H7 (cell line): ENCODE measurements at regions not wholly inside any gene's neighbourhood (a gene's known extent, or its start where the extent isn't known, plus 50 kb on each side); places are given as distances from the start of the nearest gene placed in this dataset.
A peak's percentile ranks its signal among the peaks of the same experiment; 100 is the strongest.

Experiments used
- DNase-seq: peaks from one replicate; pipeline ENCODE4 v3.0.0; 2012
- H3K27me3 ChIP-seq: 2 replicates; pipeline ENCODE4 v1.6.0; 2011; ENCODE audit warnings: mild to moderate bottlenecking, low read length; ENCODE audit not compliant: control insufficient read depth, insufficient read depth
- H3K36me3 ChIP-seq: replicated peaks from 2 replicates; pipeline ENCODE4 v1.5.1; 2011; ENCODE audit warnings: low read length; ENCODE audit not compliant: control insufficient read depth, insufficient read depth
- H3K4me3 ChIP-seq: 2 replicates; pipeline ENCODE4 v1.5.1; 2011; ENCODE audit warnings: low read depth, mild to moderate bottlenecking, control low read depth, low read length, moderate library complexity; ENCODE audit not compliant: insufficient read depth

GRCh38 chr1:87262688-87263087 lies 66.0 kb upstream of the LMO4 start:
- no peak for DNase-seq
- Histone ChIP-seq H3K4me3 (no peak overlapping the region), H3K36me3 (no peaks in the 10 kb centered on the region), H3K27me3 (no peaks in the 10 kb centered on the region)

GRCh38 chr1:87263281-87263680 lies 65.4 kb upstream of the LMO4 start:
- Histone ChIP-seq H3K27me3 (no peaks in the 10 kb centered on the region), H3K4me3 (no peak overlapping the region), H3K36me3 (no peaks in the 10 kb centered on the region)
- DNase-seq, result no peak

DNA sequence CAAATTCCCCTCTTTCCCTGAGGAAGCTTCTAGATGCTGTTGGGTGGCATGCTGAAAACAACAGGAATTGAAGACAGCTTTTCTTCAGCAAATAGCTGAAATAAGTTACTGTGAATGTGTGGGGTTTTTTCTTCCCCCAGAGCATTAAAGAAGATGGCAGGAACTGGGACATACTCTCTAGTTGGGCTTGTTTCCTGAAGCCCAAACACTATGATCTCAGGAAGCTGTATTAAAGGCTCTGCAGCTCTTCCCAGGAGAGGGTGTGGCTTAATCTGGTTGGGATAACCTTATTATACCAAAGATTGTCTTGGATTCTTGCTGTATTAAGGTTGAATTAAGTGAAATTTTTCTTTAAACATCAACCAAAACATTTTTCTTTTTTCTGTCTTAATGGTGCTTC lies 64.9 kb upstream of the LMO4 start:
- Histone ChIP-seq H3K27me3 (no peaks in the 10 kb centered on the region), H3K36me3 (no peaks in the 10 kb centered on the region), H3K4me3 (no peak overlapping the region)
- DNase-seq, result no peak

DNA sequence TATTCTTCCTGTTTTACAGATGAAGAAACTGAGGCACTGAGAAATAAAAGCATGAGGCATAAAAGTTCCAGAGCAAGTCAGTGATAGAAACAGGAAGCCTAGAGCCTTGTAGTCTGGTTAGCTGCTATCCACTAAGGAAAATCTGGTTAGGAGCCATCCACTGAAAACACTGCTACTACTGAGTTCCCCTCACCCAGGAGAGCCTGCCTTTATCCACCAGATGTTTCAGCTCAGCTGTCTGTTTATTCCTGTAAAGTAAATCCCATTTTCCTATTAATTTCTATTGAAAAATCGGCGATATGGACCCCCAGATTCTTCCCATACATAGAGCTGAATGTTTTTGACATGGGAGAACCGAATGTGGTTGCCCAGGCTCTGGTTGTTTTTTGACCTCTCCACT lies 63.7 kb upstream of the LMO4 start:
- no peak for DNase-seq
- Histone ChIP-seq H3K36me3 (no peaks in the 10 kb centered on the region), H3K27me3 (no peaks in the 10 kb centered on the region), H3K4me3 (no peak overlapping the region)

GRCh38 chr1:87265786-87266185 lies 62.9 kb upstream of the LMO4 start:
- no peak for DNase-seq
- no peak overlapping the region for H3K4me3 ChIP-seq
- H3K36me3 ChIP-seq, result no peaks in the 10 kb centered on the region
- no peaks in the 10 kb centered on the region for H3K27me3 ChIP-seq

GRCh38 chr1:87268111-87268510 lies 60.6 kb upstream of the LMO4 start:
- DNase-seq, result no peak
- Histone ChIP-seq H3K36me3 (no peaks in the 10 kb centered on the region), H3K4me3 (no peak overlapping the region), H3K27me3 (no peaks in the 10 kb centered on the region)

GRCh38 chr1:87269921-87270320 lies 58.8 kb upstream of the LMO4 start:
- H3K36me3 ChIP-seq, result no peaks in the 10 kb centered on the region
- H3K4me3 ChIP-seq, result no peak overlapping the region
- H3K27me3 ChIP-seq, result no peaks in the 10 kb centered on the region
- no peak for DNase-seq

GRCh38 chr1:87273291-87273690 lies 55.4 kb upstream of the LMO4 start:
- no peaks in the 10 kb centered on the region for H3K36me3 ChIP-seq
- no peaks in the 10 kb centered on the region for H3K27me3 ChIP-seq
- H3K4me3 ChIP-seq, result no peak overlapping the region
- DNase-seq, result peak; percentile 23

- DNase-seq, result peak; percentile 13
- Histone ChIP-seq H3K4me3 (no peak overlapping the region), H3K36me3 (no peaks in the 10 kb centered on the region), H3K27me3 (no peaks in the 10 kb centered on the region)
Measured at GRCh38 chr1:87274851-87275250, 53.8 kb upstream of the LMO4 start.

DNA sequence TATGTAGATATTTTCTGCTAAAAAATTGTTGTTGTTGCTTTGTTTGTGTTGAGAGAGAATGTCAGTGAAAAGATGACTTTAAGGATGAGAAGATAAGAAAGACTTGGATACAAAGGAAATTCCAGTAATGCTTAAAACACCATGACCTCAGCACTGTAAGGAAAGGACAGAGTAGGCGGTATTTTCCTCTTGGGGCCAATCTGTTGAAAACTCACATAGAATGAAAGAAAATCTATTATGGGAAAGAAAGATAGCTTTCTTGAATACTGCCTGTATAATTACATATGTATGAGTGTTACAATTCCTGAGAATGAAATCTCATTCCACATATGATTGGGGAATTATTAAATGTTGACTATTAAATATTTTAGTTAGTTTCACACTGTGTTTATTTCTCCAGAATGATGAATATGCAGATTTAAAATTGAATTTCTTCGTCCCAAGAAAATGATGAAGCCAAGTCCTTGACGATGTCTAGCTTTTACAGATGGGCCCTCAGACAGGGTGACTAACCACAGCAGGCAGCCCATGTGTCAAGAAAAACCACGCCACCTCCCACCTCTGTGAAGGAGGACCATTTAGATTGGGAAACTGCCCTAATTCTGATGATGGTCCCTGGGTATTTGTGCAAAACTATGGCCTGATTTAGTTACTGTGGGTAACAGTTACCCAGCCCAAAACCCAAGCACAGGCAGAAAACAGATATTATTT lies 49.7 kb upstream of the LMO4 start:
- no peak for DNase-seq
- no peaks in the 10 kb centered on the region for H3K27me3 ChIP-seq
- no peaks in the 10 kb centered on the region for H3K36me3 ChIP-seq
- no peak overlapping the region for H3K4me3 ChIP-seq
